Ovary (tissue), 3 donors: ENCODE measurements at regions not wholly inside any gene's neighbourhood (a gene's known extent, or its start where the extent isn't known, plus 50 kb on each side); places are given as distances from the start of the nearest gene placed in this dataset.

Experiments
- EP300 ChIP-seq: sonication (generic); formaldehyde crosslinking; IDR thresholded peaks from one replicate; pipeline ENCODE4 v1.6.1; 2017; ENCODE audit warnings: antibody characterized with exemption
- POLR2A ChIP-seq: fragments of 450-650 bp; IDR thresholded peaks from one replicate; pipeline ENCODE4 v1.6.1; 2017; ENCODE audit warnings: antibody characterized with exemption, mild to moderate bottlenecking, moderate library complexity
- TF ChIP-seq, protein P1 (sequence below), 3 donors: fragments of 450-650 bp in 2 of 3; fragments of 200-600 bp in 1 of 3; IDR thresholded peaks; one replicate each; pipeline versions ENCODE4 v1.5.1 to v1.8.0; 2016 to 2022; ENCODE audit warnings: antibody characterized with exemption in 3 of 3, mild to moderate bottlenecking in 1 of 3
- donor health status: DM: no; HTN: no; CAD: no.

DNA sequence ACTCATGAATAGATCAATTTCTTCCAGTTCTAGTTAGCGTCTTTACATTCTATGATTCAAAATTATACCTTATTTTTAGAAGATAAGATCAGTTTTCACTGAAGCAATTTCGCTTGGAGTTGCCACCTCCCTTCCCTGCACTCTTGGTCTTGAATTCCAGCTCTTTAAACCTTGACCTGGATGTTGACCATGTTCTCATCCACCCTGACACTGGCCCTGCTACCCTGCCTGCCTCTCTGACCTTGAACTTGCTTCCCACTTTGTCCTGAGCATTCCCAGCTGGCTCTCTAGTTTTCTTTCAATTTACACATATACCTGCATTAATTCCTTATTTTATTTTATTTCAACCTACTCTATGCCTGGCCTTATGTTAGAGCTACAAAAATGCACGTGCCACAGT, 274.9 kb upstream of the IGFBP3 start:
- TF ChIP-seq, protein P1, sequence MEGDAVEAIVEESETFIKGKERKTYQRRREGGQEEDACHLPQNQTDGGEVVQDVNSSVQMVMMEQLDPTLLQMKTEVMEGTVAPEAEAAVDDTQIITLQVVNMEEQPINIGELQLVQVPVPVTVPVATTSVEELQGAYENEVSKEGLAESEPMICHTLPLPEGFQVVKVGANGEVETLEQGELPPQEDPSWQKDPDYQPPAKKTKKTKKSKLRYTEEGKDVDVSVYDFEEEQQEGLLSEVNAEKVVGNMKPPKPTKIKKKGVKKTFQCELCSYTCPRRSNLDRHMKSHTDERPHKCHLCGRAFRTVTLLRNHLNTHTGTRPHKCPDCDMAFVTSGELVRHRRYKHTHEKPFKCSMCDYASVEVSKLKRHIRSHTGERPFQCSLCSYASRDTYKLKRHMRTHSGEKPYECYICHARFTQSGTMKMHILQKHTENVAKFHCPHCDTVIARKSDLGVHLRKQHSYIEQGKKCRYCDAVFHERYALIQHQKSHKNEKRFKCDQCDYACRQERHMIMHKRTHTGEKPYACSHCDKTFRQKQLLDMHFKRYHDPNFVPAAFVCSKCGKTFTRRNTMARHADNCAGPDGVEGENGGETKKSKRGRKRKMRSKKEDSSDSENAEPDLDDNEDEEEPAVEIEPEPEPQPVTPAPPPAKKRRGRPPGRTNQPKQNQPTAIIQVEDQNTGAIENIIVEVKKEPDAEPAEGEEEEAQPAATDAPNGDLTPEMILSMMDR (IDR thresholded peaks at IDR 0.05), result no peak
- TF ChIP-seq POLR2A (no peak), EP300 (no peak)
